ENCODE measurements at regions not wholly inside any gene's neighbourhood (a gene's known extent, or its start where the extent isn't known, plus 50 kb on each side); places are given as distances from the start of the nearest gene placed in this dataset.
"Not testable (repeated sequence)": the region's sequence is repeated elsewhere in the genome, so short reads cannot be mapped to it uniquely, and the experiment has no call there.

GRCh38 chr2:38146907-38147307 lies 71.0 kb upstream of the CYP1B1 start:
- peak; percentile 88 for DNase-seq (ENCODE audit: low spot score)

- DNase-seq (ENCODE audit: low spot score), result peak; percentile 58
Measured at GRCh38 chr2:38146275-38146906, 70.4 kb upstream of the CYP1B1 start.

- no peak for DNase-seq (ENCODE audit: low spot score)
Measured at GRCh38 chr2:38145236-38145635, 69.3 kb upstream of the CYP1B1 start.

GRCh38 chr2:38142627-38143026 lies 66.7 kb upstream of the CYP1B1 start:
- DNase-seq (ENCODE audit: low spot score), result no peak

- DNase-seq (ENCODE audit: low spot score), result no peak
Measured at GRCh38 chr2:38141501-38141900, 65.5 kb upstream of the CYP1B1 start.

- DNase-seq (ENCODE audit: low spot score), result no peak
Measured at GRCh38 chr2:38138996-38139395, 63.0 kb upstream of the CYP1B1 start.

GRCh38 chr2:38138419-38138818 lies 62.5 kb upstream of the CYP1B1 start:
- no peak for DNase-seq (ENCODE audit: low spot score)

- not testable (repeated sequence) for DNase-seq (ENCODE audit: low spot score)
Measured at GRCh38 chr2:38137958-38138357, 62.0 kb upstream of the CYP1B1 start.

GRCh38 chr2:38131676-38132075 lies 55.7 kb upstream of the CYP1B1 start:
- DNase-seq (ENCODE audit: low spot score), result no peak

GRCh38 chr2:38130876-38131275 lies 54.9 kb upstream of the CYP1B1 start:
- DNase-seq (ENCODE audit: low spot score), result no peak

- DNase-seq (ENCODE audit: low spot score), result no peak
Measured at GRCh38 chr2:38129987-38130386, 54.0 kb upstream of the CYP1B1 start.

GRCh38 chr2:38129481-38129880 lies 53.5 kb upstream of the CYP1B1 start:
- no peak for DNase-seq (ENCODE audit: low spot score)

- no peak for DNase-seq (ENCODE audit: low spot score)
Measured at GRCh38 chr2:38128653-38129052, 52.7 kb upstream of the CYP1B1 start.

GRCh38 chr2:38127277-38127676 lies 51.3 kb upstream of the CYP1B1 start:
- DNase-seq (ENCODE audit: low spot score), result no peak

GRCh38 chr2:38125842-38126241 lies 49.9 kb upstream of the CYP1B1 start:
- no peak for DNase-seq (ENCODE audit: low spot score)

Measured in hepatic stellate cell (primary cell).